ENCODE measurements at regions not wholly inside any gene's neighbourhood (a gene's known extent, or its start where the extent isn't known, plus 50 kb on each side); places are given as distances from the start of the nearest gene placed in this dataset.
"Not testable (repeated sequence)": the region's sequence is repeated elsewhere in the genome, so short reads cannot be mapped to it uniquely, and the experiment has no call there.

- no peak for DNase-seq (ENCODE audit: low read depth in 1 of 2, low spot score in 1 of 2)
Observed at GRCh38 chrX:39771089-39771488, 326.7 kb downstream of the BCOR start.

- peak; percentile 17 to 30 for DNase-seq (ENCODE audit: low read depth in 1 of 2, low spot score in 1 of 2)
Observed at GRCh38 chrX:39772057-39772832, 325.5 kb downstream of the BCOR start.

- DNase-seq (ENCODE audit: low read depth in 1 of 2, low spot score in 1 of 2) = no peak
Observed at GRCh38 chrX:39773150-39773549, 324.6 kb downstream of the BCOR start.

- DNase-seq (ENCODE audit: low read depth in 1 of 2, low spot score in 1 of 2) = no peak
Observed at GRCh38 chrX:39773923-39774773, 323.6 kb downstream of the BCOR start.

GRCh38 chrX:39774774-39775328 lies 322.9 kb downstream of the BCOR start:
- no peak for DNase-seq (ENCODE audit: low read depth in 1 of 2, low spot score in 1 of 2)

- DNase-seq (ENCODE audit: low read depth in 1 of 2, low spot score in 1 of 2) = no peak
Observed at GRCh38 chrX:39777623-39778025, 320.1 kb downstream of the BCOR start.

- DNase-seq (ENCODE audit: low read depth in 1 of 2, low spot score in 1 of 2) = no peak
Observed at GRCh38 chrX:39779952-39780783, 317.6 kb downstream of the BCOR start.

- DNase-seq (ENCODE audit: low read depth in 1 of 2, low spot score in 1 of 2) = no peak
Observed at GRCh38 chrX:39782276-39782675, 315.5 kb downstream of the BCOR start.

- DNase-seq (ENCODE audit: low read depth in 1 of 2, low spot score in 1 of 2) = no peak
Observed at GRCh38 chrX:39787999-39788398, 309.8 kb downstream of the BCOR start.

- no peak for DNase-seq (ENCODE audit: low read depth in 1 of 2, low spot score in 1 of 2)
Observed at GRCh38 chrX:39788521-39788920, 309.2 kb downstream of the BCOR start.

GRCh38 chrX:39791691-39792090 lies 306.1 kb downstream of the BCOR start:
- no peak for DNase-seq (ENCODE audit: low read depth in 1 of 2, low spot score in 1 of 2)

GRCh38 chrX:39795605-39796004 lies 302.2 kb downstream of the BCOR start:
- no peak for DNase-seq (ENCODE audit: low read depth in 1 of 2, low spot score in 1 of 2)

- DNase-seq (ENCODE audit: low read depth in 1 of 2, low spot score in 1 of 2) = no peak
Observed at GRCh38 chrX:39796856-39797255, 300.9 kb downstream of the BCOR start.

GRCh38 chrX:39798488-39798887 lies 299.3 kb downstream of the BCOR start:
- DNase-seq (ENCODE audit: low read depth in 1 of 2, low spot score in 1 of 2) = not testable (repeated sequence)

GRCh38 chrX:39802354-39802753 lies 295.4 kb downstream of the BCOR start:
- no peak for DNase-seq (ENCODE audit: low read depth in 1 of 2, low spot score in 1 of 2)

GRCh38 chrX:39802908-39803307 lies 294.9 kb downstream of the BCOR start:
- no peak for DNase-seq (ENCODE audit: low read depth in 1 of 2, low spot score in 1 of 2)

- no peak for DNase-seq (ENCODE audit: low read depth in 1 of 2, low spot score in 1 of 2)
Observed at GRCh38 chrX:39805022-39805421, 292.7 kb downstream of the BCOR start.

GRCh38 chrX:39805825-39806224 lies 291.9 kb downstream of the BCOR start:
- no peak for DNase-seq (ENCODE audit: low read depth in 1 of 2, low spot score in 1 of 2)

- DNase-seq (ENCODE audit: low read depth in 1 of 2, low spot score in 1 of 2) = no peak
Observed at GRCh38 chrX:39808471-39808917, 289.3 kb downstream of the BCOR start.

- DNase-seq (ENCODE audit: low read depth in 1 of 2, low spot score in 1 of 2) = no peak
Observed at GRCh38 chrX:39809331-39809730, 288.4 kb downstream of the BCOR start.

- no peak for DNase-seq (ENCODE audit: low read depth in 1 of 2, low spot score in 1 of 2)
Observed at GRCh38 chrX:39810901-39811300, 286.9 kb downstream of the BCOR start.
